ENCODE measurements at regions not wholly inside any gene's neighbourhood (a gene's known extent, or its start where the extent isn't known, plus 50 kb on each side); places are given as distances from the start of the nearest gene placed in this dataset.

DNA sequence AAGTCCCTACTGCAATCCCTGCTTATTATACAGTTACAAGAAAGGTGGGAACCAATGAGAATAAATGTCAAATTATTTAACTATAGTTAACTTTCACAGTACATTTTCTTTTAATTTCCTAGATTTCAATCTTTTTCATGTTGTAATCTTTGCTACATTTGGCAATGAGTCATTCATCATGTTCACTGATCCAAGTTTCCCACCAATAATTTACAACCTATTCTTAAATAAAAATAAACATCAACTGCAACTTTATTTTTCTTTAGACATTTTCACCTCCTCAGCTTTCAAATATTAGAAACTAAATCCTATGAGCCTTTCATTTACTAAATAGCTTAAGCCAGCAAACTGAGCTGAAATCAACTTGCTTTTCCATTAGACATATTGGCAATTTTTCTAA lies 541.3 kb upstream of the BTBD3 start:
- Histone ChIP-seq H3K4me3 (ENCODE audit: low read depth in 2 of 2, low read length in 2 of 2) (no peak overlapping the region), H3K4me1 (ENCODE audit: control insufficient read depth, insufficient read depth, low read length) (no peaks in the 10 kb centered on the region), H3K36me3 (ENCODE audit: control insufficient read depth, insufficient read depth, low read length) (no peaks in the 10 kb centered on the region), H3K27me3 (ENCODE audit: control insufficient read depth, insufficient read depth, low read length) (no peaks in the 10 kb centered on the region), H3K9me3 (ENCODE audit: control insufficient read depth, insufficient read depth, low read depth, low read length) (no peaks in the 10 kb centered on the region), H3K27ac (ENCODE audit: low read length) (no peak overlapping the region)
- BruUV-seq (replicated peaks): no TSS peak
- intact Hi-C loops (cut with micrococcal nuclease; ENCODE audit: unreplicated experiment): no loop called here
- POLR2A ChIA-PET: no interaction called here
- TF ChIP-seq, protein P1, sequence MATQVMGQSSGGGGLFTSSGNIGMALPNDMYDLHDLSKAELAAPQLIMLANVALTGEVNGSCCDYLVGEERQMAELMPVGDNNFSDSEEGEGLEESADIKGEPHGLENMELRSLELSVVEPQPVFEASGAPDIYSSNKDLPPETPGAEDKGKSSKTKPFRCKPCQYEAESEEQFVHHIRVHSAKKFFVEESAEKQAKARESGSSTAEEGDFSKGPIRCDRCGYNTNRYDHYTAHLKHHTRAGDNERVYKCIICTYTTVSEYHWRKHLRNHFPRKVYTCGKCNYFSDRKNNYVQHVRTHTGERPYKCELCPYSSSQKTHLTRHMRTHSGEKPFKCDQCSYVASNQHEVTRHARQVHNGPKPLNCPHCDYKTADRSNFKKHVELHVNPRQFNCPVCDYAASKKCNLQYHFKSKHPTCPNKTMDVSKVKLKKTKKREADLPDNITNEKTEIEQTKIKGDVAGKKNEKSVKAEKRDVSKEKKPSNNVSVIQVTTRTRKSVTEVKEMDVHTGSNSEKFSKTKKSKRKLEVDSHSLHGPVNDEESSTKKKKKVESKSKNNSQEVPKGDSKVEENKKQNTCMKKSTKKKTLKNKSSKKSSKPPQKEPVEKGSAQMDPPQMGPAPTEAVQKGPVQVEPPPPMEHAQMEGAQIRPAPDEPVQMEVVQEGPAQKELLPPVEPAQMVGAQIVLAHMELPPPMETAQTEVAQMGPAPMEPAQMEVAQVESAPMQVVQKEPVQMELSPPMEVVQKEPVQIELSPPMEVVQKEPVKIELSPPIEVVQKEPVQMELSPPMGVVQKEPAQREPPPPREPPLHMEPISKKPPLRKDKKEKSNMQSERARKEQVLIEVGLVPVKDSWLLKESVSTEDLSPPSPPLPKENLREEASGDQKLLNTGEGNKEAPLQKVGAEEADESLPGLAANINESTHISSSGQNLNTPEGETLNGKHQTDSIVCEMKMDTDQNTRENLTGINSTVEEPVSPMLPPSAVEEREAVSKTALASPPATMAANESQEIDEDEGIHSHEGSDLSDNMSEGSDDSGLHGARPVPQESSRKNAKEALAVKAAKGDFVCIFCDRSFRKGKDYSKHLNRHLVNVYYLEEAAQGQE (IDR thresholded peaks at IDR 0.05; ENCODE audit: insufficient read depth in 1 of 2, low read depth in 2 of 2, low read length in 1 of 2): no peak
- no peak for TF ChIP-seq SIN3A (IDR thresholded peaks at IDR 0.05; ENCODE audit: borderline replicate concordance, insufficient read depth, low read depth, low read length)
- TF ChIP-seq POLR2AphosphoS5 (IDR thresholded peaks at IDR 0.05; ENCODE audit: low read depth, low read length): no peak
- TF ChIP-seq, protein P2, sequence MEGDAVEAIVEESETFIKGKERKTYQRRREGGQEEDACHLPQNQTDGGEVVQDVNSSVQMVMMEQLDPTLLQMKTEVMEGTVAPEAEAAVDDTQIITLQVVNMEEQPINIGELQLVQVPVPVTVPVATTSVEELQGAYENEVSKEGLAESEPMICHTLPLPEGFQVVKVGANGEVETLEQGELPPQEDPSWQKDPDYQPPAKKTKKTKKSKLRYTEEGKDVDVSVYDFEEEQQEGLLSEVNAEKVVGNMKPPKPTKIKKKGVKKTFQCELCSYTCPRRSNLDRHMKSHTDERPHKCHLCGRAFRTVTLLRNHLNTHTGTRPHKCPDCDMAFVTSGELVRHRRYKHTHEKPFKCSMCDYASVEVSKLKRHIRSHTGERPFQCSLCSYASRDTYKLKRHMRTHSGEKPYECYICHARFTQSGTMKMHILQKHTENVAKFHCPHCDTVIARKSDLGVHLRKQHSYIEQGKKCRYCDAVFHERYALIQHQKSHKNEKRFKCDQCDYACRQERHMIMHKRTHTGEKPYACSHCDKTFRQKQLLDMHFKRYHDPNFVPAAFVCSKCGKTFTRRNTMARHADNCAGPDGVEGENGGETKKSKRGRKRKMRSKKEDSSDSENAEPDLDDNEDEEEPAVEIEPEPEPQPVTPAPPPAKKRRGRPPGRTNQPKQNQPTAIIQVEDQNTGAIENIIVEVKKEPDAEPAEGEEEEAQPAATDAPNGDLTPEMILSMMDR (IDR thresholded peaks at IDR 0.05): no peak
- no peak for TF ChIP-seq TCF7L2 (IDR thresholded peaks at IDR 0.05; ENCODE audit: low read depth, low read length)
- ATAC-seq (no peak), DNase-seq (ENCODE audit: low read depth, low spot score) (no peak)
- CTCF ChIA-PET: no interaction called here
- in situ Hi-C loops (cut with HindIII; ENCODE audit: low pct_unique_long_range_greater_than_20kb, low sequenced_read_pairs): no loop called here

DNA sequence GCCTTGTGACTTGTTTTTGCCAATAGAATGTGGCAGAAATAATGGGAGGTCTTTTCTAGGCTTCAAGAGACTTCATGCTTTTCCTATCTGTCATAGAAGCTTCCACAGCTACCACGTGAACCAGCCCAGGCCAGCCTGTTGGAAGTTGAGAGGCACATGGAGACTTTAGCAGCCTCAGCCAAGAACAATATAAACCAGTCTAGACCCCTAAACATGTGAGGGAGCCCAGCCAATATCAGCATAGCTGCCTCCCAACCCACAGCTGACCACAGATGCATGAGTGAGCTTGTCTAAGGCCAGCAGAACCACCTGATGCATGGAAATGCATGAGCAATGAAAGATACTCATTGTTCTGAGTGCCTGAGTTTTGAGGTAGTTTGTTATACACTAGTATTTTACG lies 540.7 kb upstream of the BTBD3 start:
- ATAC-seq (no peak), DNase-seq (ENCODE audit: low read depth, low spot score) (no peak)
- Histone ChIP-seq H3K4me1 (ENCODE audit: control insufficient read depth, insufficient read depth, low read length) (no peaks in the 10 kb centered on the region), H3K27ac (ENCODE audit: low read length) (no peak overlapping the region), H3K4me3 (ENCODE audit: low read depth in 2 of 2, low read length in 2 of 2) (no peak overlapping the region), H3K9me3 (ENCODE audit: control insufficient read depth, insufficient read depth, low read depth, low read length) (no peaks in the 10 kb centered on the region), H3K36me3 (ENCODE audit: control insufficient read depth, insufficient read depth, low read length) (no peaks in the 10 kb centered on the region), H3K27me3 (ENCODE audit: control insufficient read depth, insufficient read depth, low read length) (no peaks in the 10 kb centered on the region)
- CTCF ChIA-PET: no interaction called here
- in situ Hi-C loops (cut with HindIII; ENCODE audit: low pct_unique_long_range_greater_than_20kb, low sequenced_read_pairs): no loop called here
- TF ChIP-seq, protein P2 (IDR thresholded peaks at IDR 0.05): no peak
- TF ChIP-seq SIN3A (IDR thresholded peaks at IDR 0.05; ENCODE audit: borderline replicate concordance, insufficient read depth, low read depth, low read length) (no peak), TCF7L2 (IDR thresholded peaks at IDR 0.05; ENCODE audit: low read depth, low read length) (no peak), POLR2AphosphoS5 (IDR thresholded peaks at IDR 0.05; ENCODE audit: low read depth, low read length) (no peak)
- TF ChIP-seq, protein P1 (IDR thresholded peaks at IDR 0.05; ENCODE audit: insufficient read depth in 1 of 2, low read depth in 2 of 2, low read length in 1 of 2): no peak
- intact Hi-C loops (cut with micrococcal nuclease; ENCODE audit: unreplicated experiment): no loop called here
- BruUV-seq (replicated peaks): no TSS peak
- POLR2A ChIA-PET: no interaction called here

Data from Panc1 (cell line).